NCI-H460 (cell line): ENCODE measurements at regions not wholly inside any gene's neighbourhood (a gene's known extent, or its start where the extent isn't known, plus 50 kb on each side); places are given as distances from the start of the nearest gene placed in this dataset.
"Not testable (repeated sequence)": the region's sequence is repeated elsewhere in the genome, so short reads cannot be mapped to it uniquely, and the experiment has no call there.

Experiments
- DNase-seq: peaks from one replicate; pipeline ENCODE4 v3.0.0-alpha.2; 2016; ENCODE audit warnings: low read depth; ENCODE audit errors: extremely low read depth

DNA sequence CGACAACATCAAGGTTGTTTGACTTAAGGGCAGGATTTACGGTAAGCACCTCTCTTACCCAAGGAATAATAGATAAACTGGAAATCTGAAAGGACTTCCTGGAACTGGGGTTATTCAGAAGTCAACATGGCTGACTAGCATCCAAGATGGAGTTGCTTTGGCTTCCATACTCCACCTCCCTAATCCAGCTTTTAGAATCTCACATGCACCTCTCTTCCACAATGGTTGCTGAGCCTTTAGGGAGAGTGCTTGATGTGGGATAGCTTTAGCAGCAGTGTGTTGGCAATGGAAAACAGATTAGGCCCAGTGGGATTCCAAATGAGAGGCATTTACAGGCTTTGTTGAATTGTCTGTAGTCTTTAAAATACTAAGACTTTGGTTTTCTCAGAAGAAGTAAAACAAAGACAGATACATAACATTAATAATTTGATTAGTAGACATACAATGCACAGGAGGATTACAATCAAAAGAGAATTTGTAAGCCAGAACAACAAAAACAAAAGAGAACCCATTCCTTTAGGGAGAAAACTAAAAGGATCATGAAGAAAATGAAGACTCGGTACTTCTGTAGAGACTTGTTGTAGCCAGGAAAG, 222.0 kb downstream of the HS3ST3B1 start:
- DNase-seq, result no peak

DNA sequence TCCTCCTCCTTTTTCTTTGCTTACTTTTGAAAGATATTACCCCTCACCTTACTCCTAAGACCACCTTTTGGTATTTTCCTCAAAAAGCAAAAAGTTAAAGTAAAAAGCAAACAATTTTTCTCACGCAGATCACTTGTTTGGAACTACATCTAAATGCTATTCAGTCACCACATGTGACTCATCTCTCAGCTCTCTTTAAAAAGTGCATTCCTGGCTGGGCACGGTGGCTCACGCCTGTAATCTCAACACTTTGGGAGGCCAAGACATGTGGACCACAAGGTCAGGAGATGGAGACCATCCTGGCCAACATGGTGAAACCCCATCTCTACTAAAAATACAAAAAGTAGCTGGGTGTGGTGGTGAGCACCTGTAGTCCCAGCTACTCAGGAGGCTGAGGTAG, 218.0 kb downstream of the HS3ST3B1 start:
- DNase-seq, result not testable (repeated sequence)

DNA sequence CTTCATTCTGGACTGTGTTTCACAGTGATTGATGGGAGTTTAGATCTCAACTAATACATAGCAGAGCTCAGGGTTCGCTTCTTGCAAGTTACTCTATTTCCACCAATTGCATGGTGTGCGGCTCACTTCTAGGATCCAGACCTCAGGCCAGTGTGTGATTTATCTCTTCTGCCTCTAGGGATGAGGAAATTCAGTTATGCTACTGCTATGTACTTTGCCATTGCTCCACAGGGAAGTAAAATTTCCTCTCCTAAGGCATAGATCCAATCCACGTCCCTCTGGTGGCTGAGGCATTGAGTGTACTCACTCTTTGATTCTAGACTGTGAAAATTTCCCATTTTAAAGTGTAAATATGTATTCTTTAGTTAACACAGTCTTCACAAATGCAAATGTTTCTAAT, 214.1 kb downstream of the HS3ST3B1 start:
- no peak for DNase-seq

DNA sequence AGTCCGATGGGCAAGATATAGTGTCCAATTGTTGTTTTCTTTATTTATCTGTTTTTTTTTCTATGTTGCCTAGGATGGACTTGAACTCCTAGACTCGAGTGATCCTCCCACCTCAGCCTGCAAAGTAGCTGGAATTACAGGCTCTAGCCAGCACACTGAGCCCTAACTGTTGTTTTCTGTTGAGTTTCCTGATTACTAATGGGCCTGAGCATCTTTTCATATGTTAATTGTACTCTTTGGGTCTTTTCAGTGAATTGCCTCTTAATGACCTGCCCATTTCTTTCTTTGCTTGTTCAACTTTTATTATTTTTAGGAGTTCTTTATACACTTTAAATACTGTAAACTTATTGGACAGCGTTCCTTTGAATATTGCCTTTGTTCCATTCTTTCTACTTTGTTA, 213.0 kb downstream of the HS3ST3B1 start:
- DNase-seq, result no peak

DNA sequence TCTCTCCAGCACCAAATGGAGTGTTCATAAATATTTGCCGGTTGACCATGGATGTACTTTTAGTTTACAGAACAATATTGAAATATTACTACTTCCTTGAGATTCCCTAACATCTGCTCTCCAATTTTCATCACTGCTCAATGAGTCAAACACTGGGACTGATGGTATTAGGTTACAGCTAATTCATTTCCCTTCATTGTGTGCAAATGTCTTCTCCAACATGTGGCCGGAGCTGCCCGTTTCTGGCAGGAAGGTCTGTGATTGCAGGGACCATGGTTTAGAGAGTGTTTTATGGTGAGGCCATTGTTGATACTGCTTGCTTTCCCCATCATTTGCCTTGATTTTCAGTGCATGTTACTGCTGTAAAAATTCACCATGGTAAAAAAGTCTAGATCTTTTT, 209.3 kb downstream of the HS3ST3B1 start:
- no peak for DNase-seq

DNA sequence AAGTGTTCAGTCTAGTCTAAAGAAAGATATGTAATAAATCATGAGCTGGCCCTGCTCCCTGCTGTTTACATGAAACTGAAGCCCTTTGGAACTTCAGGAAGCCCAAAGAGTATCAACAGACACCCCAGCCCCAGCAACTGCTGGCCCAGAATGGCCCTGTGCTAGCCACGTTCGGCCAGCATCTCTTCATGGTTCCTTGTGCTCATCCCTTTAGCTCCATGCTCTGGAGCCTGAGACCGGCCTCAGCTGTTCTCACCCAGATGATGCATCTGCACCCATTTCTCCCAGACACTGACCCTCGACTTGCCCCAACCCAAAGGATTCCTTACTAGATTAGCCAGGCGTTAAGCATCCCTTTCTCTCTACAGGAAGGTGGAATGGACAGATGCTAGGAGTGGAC, 207.3 kb downstream of the HS3ST3B1 start:
- DNase-seq, result no peak

DNA sequence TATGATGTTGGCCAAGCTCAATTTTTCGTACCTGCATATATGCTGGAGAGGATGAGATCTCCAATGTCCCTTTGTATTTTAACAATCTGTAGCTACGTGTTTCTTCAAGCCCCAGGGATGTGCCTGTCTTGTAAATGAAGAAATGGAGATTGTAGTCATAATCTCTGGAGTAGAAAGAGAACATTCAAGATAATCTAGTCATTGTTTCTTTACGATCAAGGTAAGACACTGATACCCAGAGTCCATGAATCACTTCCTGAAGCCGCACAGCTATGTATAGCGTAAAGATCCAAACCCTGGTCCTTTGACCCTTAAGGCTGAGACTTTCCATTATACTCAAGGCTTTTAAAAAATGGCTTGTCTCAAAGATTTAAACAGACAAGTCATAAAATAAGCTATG, 205.5 kb downstream of the HS3ST3B1 start:
- DNase-seq, result no peak

DNA sequence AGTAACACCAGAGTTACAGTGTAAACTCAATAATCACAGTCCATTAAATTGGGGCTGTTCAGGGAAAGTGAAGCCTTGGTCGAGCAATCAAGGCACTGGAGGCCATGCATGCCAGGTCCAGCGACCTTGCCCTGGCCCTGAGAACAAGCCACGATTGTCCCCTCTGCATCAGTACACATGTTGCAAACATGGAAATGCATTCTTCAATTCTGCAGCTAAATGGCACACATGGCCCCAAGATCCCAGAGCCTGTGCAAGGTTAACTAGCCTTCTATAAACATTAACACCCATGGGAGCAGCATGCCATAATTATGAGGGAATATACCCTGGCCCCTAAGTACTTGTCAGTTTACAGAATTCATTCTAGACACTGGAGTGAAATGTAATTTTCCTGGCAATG, 204.7 kb downstream of the HS3ST3B1 start:
- no peak for DNase-seq

DNA sequence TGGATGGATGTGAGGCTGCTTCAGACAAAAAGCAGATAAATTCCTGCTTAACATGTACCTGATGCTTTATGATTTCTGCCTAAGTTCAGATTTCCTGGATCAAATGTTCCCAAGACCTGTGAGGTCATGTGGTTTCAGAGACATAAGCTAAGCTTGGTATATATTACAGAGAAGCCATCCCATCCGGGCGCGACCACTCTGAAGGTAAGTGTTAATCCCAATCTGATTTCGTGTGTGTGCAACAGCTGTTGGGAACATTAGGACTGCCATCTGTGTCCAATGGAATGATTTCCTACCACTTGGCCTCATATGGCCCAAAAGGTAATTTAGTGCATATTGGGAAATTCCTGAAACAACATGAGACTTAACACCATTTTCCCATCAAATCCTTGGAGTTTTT, 199.1 kb downstream of the HS3ST3B1 start:
- no peak for DNase-seq

DNA sequence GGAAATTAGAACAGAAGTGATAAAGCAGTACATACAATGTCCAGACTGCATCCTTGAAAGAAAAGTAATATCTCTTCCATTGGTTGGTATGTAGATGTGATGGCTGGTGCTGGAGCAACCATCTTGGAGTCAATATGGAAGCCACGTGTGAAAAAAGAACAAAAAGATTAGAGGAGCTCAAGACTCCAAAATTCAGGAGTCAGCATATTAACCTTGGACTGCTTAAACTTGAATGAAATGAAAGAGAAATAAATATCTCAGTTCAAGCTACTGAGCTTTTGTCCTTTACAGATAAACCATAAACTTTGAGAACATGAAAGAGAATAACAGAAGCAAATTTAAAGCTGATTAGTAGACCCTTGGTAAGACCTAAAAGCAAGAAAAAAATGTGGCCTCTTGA, 197.9 kb downstream of the HS3ST3B1 start:
- DNase-seq, result no peak

DNA sequence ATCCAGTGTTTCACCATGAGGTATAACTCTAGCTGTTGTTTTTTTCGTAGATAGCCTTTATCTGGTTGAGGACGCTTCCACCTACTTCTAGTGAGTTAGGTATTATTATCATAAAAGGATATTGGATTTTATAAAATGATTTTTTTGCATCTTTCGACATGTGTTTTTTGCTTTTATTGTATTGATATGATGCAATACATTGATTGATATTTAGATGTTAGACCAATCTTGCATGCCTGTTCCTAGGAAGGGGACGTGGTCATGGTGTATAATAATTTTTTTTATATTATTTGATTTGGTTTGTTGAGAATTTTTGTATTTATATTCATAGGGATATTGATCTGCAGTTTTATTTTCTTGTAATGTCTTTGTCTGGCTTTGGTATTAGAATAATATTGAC, 193.3 kb downstream of the HS3ST3B1 start:
- no peak for DNase-seq

DNA sequence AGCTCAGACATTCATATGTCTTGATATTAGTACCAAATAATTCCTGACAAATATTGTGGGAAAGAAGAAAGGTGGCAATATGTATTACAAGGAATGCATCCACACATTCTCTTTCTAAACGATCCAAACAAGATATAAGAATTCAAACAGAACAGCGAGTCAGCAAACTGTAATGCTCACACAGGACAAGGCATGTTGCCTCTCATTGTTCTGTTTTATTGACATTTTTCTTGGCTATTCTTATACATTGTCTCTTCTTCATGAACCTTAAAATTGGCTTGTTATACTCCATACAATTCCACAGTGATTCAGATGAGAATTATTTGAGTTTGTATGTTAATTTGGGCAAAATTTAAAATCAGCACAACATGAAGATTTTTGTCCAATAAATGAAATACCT, 189.1 kb downstream of the HS3ST3B1 start:
- DNase-seq, result no peak

DNA sequence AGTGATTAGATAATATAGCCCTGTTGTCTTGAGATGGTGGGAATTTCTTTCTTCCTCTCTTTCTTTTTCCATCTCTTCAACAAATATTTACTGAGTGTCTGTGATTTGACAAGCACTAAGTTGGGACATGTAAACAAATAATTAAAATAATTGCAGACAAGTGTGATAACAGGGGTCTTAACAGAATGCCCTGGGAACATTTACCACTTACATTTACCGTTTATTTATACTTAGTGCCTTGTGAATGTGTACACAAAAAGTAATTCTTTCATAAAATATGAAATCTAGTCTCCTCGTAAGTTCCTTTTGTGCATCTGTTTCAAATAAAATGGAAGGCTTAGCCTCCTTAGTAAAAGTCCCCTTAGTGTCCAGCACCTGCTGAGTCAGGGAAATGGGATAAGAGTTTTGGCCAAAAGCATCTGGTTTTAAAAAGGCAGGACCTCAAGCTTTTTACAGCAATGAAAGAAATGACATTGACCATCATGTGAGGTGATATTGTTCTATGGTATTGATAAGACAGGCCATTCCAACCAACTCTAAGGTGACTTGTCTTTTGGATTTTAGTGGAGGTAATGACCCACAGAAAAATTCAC, 188.2 kb downstream of the HS3ST3B1 start:
- no peak for DNase-seq

DNA sequence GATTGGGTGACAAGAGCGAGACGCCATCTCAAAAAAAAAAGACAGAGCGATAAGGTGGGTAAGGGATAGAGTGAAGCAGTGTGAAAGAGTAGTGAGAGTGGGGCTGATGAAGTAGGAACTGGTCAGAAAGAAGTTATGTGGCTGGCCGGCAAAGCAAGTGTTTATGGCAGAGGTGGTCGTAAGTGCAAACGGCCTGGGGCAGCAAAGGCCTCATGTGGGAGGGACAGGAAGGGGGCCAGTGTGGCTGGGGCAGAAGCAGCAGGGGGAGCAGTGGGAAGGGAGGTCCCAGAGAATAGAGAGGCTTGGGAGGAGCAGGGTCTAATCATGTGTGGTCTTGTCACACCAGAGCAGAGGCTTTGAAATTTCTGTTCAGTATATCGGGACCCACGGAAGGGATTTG, 186.2 kb downstream of the HS3ST3B1 start:
- no peak for DNase-seq

DNA sequence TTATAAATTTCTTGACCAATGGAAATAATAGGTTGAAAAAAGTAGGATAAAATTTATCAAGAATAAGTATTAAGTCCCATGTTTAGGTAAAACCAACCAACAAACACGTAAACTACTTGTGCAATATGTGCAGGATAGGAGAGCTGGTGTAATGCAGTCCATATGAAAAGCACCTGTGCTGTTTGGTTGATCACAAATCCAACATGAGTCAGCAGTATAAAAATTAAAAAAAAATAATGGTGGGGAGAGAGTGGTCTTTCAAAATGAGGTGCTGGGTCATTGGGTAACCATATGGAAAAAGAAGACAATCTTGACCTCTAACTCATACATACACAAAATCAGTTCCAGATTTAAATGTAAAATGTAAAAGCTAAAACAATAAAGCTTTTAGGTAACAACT, 181.8 kb downstream of the HS3ST3B1 start:
- DNase-seq, result no peak

DNA sequence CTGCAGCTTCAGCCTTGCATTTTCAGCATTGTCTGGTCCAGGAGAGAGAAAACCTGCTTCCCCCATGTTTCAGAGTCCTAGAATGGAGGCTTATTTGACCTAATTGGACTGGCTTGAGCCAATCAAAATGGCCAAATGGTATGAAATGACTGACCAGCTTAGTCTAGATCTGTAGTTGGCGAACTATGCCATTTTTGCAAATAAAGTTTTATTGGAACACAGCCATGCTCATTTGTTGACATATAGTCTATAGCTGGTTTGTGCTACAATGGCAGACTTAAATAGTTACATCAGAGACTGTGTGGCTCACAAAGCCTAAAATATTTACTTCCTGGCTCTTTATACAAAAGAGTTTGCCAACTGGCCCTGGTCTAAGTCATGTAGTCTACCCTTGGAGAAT, 180.8 kb downstream of the HS3ST3B1 start:
- DNase-seq, result no peak

DNA sequence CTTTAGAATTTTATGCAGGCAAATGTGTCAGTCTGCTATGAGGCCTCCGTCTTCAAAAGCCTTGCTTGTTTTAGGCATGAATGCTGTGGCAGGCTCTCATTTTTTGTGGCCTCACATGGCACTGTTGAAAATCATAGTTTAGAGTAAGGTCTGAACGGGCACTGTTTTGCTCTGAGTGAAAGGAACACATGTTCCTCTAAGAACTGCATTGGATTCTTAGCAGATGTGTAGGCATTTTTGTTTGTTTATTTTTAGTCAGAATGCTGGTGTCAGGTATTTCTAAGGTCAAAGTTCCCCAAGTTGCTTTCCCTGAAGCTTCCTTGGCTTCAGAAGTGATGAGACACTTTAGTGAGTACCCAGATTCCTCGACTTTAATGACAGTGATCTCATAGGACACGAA, 173.7 kb downstream of the HS3ST3B1 start:
- DNase-seq, result peak; percentile 34

DNA sequence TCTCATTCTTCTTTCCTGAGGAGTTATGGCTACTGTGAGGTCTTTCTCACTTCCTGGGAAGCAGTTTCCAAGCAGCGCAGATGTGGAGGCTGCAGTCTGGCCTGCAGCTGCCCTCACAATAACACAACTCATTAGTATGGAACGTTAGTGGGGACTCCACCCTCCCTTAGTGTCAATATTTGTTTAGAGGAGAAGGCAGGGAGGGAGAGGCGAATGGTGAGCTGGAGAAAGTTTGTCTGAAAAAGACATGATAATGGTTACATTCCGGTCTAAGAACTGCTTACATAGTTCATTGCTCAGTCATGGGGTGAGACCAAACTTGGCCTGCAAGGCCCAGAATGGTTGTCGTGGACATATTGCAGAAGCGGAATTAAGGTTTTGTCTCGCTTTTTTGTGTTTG, 170.2 kb downstream of the HS3ST3B1 start:
- DNase-seq, result peak; percentile 72

DNA sequence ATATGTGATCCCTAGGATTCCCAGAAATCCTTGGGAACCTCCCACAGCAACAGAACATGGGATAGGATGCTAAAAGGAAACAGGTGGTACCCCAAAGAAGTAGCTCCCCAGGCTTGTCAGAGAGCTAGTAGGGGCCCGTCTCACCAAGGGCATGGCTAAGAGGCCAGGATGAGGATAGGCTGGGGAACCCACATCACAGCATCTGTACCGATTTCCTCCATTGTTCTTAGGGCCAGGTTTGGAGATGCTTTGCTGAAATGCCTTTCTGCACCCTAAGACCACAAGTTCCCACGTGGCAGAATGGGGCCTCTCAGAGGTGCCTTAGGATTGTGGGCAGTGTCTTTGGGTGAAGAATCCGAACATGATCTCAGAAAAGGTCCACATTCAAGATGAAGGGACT, 169.5 kb downstream of the HS3ST3B1 start:
- no peak for DNase-seq

DNA sequence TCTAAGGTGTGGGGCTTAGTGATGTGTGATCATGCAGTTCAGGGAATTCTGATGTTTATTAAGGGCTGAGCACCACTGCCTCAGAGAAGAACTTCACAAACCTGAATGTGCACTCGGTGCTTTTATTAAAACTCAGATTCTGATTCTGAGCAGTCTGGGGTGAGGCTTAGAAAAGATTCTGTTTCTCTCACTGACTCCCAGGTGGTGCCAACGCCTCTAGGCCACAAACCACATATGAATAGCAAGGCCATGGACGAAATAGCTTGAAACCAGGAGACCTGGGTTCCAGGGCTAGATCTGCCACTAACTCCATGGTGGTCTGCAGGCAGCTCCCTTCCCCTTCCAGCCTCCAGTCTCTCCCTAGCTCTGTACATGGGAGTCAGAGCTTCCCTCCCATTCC, 169.1 kb downstream of the HS3ST3B1 start:
- DNase-seq, result no peak

DNA sequence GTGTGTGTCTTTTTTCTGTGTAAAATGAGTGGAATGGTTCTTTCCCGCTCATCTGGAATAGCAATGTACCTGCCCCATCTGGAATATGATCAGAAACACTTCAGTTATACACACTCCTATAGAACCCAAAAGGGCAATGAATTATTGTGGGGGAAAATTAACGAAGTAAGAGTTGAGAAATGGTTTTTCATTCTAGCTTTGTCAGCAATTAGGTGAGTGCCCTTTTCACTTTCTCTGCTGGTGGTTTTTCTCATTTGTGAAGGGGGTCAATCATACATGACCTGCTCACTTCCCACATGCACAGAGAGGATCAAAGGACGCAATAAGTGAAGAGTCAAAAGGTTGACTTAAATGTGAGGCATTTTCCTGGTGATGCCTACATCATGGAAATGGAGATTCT, 168.0 kb downstream of the HS3ST3B1 start:
- no peak for DNase-seq

DNA sequence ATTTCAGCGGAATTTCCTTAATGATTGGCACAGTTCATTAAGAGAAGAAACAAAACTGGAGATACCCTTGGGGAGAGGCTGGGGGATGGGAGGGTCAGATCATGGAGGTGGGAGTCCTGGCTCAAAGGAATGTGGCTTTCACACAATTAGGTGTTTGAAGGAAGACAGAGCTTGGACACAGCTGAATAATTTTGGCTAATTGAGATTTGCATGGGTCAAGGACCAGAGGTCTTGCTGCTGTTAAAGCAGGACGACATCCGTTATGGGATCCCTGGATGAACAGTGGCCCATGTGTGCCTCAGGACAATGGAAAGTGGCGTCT, 160.3 kb downstream of the HS3ST3B1 start:
- DNase-seq, result no peak

DNA sequence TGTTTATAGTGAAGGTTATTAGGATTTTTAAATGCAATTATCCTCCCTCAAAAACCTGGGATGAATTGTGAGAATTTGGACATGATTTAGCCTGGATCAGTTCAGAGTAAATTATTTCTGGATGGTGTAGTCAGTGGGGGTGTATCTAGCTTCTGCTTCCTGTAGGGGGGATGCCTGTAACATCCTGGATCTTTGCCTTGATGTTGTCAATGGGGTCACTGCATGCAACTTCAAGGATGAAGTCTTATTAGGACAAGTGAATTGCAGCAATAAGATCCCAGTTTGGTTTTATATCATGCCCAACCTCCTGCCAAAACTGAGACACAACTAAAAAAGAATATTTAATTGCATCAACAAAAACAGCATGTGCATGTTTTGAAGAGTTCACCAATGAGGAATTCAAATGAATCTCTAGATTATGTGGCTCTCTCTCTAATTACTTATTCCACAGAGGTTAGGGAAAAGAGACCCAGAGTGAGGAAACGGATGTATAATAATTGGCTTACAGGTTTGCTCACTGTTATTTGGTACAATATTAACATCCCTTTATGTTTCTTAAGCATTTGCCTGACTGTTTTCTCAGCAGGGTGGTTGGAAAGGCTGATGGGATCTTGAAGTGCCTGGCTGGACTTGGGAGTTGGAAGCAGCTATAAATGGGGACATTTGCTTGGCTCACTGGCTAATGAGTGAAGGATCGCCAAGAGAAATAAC, 159.8 kb downstream of the HS3ST3B1 start:
- DNase-seq, result no peak
